Spleen (tissue), 7 donors: ENCODE measurements at regions not wholly inside any gene's neighbourhood (a gene's known extent, or its start where the extent isn't known, plus 50 kb on each side); places are given as distances from the start of the nearest gene placed in this dataset.

ENCODE experiments used
- CTCF ChIP-seq, 11 experiments: fragments of 200-600 bp in 7 of 11; fragments of 450-650 bp in 4 of 11; sonication (generic) in 4 of 11; IDR thresholded peaks in 8 of 11; conservative IDR thresholded peaks in 3 of 11; 1 replicate in 7 of 11; 2 replicates in 4 of 11; pipeline versions ENCODE4 v1.4.0 to v1.8.0; 2016 to 2021; ENCODE audit warnings: antibody characterized with exemption in 11 of 11, inconsistent platforms in 4 of 11, mild to moderate bottlenecking in 1 of 11
- POLR2A ChIP-seq, 3 donors: fragments of 450-650 bp; IDR thresholded peaks; one replicate each; pipeline ENCODE4 v1.5.1; 2017; ENCODE audit warnings: antibody characterized with exemption in 3 of 3, mild to moderate bottlenecking in 1 of 3
- POLR2AphosphoS5 ChIP-seq, 3 donors: sonication (generic); formaldehyde crosslinking; IDR thresholded peaks; one replicate each; pipeline ENCODE4 v1.5.1; 2017; ENCODE audit warnings: antibody characterized with exemption in 3 of 3
- donor health status: DM: no; HTN: no; CAD: no; lungs with moderate emphysema.
- donor health status: DM: no; HTN: no; CAD: no.
- donor health status: DM: no; HTN: no; CAD: no.

DNA sequence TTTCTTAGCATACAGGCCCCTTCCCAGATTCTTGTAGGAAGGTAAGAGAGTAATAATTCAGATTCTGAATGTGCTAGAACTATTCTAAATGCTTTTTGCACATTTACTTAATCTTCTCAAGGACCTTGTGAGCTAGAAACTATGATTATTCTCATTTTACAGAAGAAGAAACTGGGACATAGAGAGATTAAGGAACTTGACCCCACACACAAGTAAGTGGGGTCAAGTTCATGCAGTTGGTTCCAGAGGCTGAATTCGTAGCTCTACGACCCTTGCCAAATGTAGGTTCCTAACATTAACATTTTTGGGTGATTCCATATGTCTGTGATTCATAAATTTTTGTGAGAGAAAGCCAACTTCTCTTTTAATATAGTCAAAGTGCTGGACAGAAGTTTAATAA, 238.1 kb downstream of the LACC1 start:
- TF ChIP-seq POLR2AphosphoS5 (IDR thresholded peaks at IDR 0.05) (no peak), CTCF (IDR thresholded peaks at IDR 0.05 in 8 of 11, conservative IDR thresholded peaks at IDR 0.05 in 3 of 11) (no peak), POLR2A (IDR thresholded peaks at IDR 0.05) (no peak)
